SIG-M5 treated with dmso at 0.1 percent for 504 hours (cell line): ENCODE measurements at regions not wholly inside any gene's neighbourhood (a gene's known extent, or its start where the extent isn't known, plus 50 kb on each side); places are given as distances from the start of the nearest gene placed in this dataset.

Source experiments
- DNase-seq: peaks from one replicate; lab custom pipeline; 2025; ENCODE audit not compliant: unreplicated experiment; lab: John Stamatoyannopoulos, UW

GRCh38 chr12:74899031-74899829 is 310.4 kb downstream of the KCNC2 start:
- DNase-seq, result no peak

DNA sequence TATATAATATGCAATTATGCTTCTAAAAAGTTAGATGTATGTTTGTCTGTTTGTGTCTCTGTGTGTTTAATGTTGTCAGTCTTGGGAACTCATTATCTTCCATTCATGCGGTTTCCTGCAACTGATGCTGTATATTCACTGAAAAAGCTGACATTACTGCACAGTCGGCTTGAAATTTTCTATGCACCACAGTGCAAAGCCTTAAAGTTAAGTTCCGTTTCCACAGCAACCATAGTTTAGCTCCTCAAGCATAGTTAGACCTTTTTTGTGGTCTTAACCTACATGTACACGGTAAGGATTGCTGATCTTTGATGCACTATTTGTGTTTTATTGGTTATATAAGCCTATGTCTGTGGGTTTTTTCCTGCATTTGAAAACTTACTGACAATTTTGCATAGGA is 309.4 kb downstream of the KCNC2 start:
- DNase-seq, result no peak

DNA sequence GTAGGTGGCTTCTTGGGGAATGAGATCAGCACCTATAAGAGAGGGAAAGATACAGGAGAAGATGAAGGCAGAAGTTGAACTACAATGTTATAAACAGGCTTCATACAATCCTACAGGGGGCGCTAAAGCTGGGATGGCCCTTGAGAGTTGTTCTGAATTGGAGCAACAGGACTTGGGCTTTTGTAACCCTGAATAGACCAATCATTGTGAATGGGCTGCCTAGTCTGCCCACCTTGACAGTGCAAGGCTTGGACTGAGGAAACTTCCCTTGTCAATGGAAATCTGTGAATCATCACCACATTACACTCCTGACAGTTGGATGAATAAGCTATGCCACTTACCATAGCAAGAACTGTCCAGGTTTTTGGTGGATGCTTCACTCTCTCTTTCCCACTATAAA is 306.1 kb downstream of the KCNC2 start:
- DNase-seq, result no peak

DNA sequence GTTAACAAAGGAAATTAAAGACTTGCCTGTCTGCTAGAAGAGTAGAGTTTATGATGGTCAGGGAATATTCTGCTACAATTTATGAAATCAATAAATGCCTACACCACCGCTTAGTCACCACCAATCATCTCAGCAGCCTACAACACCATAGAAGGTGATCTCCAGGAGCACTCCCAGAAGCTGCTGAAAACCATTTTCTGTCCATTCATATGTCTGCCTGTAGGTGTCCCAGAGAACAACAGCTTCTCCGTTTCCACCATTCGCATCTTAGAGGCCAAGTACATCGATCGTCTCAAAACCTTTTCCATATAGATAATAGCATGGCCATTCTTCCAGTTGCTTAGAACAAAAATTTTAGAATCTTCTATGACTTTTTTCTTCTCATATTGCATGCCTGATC is 303.4 kb downstream of the KCNC2 start:
- no peak for DNase-seq

- DNase-seq, result no peak
Observed at GRCh38 chr12:74910831-74911230, 298.8 kb downstream of the KCNC2 start.

DNA sequence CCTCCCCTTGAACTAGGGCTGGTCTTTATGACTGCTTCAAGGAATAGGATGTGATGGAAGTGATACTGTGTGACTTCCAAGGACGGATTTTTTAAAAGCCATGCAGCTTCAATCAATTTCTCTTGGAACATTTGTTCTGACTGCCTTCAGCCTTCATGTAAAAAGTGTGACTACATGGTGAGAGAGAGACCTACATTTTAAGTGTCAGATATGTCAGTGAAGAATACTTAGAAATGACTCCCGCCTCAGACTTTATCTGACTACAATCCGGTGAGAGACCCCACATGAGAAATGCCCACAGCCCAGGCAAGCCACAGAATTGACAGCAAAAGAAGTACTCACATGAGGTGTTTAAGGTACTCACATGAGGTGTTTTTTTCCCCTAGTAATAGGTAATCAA is 295.3 kb downstream of the KCNC2 start:
- no peak for DNase-seq

- no peak for DNase-seq
Observed at GRCh38 chr12:74915718-74916117, 293.9 kb downstream of the KCNC2 start.

DNA sequence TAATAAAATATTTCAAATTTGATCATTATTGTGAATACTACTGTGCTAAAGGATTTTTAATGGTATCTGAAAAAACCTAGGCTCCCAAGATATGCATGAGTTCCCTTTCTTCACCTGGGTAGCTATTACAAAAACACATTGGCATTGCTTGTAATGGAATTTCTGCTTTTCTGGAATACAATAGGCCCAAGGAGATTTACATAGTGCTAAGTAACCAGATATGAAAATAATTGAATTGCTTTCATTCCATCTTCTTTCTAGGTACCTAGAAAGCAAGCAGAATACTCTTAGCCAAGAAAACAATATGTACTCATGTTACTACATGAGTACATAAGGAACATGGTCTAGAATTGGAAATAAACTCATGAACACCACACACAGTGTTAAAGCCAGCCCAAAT is 291.9 kb downstream of the KCNC2 start:
- DNase-seq, result no peak

DNA sequence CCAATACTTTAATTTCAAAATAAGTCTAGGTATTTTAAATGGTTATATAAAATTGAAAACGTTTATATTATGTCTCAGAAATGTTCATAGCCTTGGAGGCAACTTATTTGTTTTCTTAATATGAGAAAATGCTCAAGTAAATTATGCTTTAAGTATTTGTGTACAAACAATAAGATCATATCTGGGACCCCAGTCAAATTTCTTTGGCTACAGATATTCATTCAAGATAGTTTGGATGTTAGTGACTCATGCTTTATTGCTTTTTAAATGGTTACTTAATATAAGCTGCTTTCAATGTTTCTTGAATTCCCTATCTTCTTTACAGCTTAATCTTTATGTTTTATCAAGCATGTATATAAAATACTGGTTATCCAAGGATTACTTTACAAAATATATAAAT is 291.3 kb downstream of the KCNC2 start:
- DNase-seq, result no peak

DNA sequence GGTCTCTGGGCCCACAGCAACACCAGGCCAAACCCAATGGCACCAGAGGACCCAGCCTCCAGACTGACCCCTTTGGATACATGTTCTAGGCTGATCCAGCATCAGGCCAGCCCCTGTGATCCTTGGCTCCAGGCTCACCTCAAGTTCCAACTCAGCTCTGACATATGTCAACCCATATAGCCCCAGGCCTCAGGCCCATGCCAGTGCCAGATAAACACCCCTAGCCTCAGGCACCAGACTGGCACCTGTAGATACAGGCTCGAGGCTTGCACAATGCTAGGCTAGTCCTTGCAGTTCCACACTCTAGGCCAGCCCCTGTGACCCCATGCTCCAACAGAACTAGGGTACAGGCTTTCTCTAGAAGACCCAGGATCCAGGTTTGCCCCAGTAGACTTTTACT is 287.5 kb downstream of the KCNC2 start:
- no peak for DNase-seq

DNA sequence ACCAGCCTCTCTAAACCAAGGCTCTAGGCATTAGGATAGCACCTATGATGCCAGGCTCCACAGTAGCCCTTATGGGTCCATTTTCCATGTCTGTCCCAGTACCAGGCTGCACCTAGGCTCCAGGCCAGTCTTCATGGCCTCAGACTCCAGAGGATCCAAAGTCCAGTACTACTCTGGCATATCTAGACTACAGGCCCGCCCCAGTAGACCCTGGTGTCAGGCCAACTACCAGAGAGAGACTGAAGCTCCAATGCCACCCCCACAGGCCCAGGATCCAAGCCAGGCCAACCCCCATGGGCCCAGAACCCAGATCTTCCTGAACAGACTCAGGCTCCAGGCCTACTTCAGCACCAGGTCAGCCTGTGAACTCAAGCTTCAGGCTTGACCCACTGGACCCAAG is 287.0 kb downstream of the KCNC2 start:
- DNase-seq, result no peak

DNA sequence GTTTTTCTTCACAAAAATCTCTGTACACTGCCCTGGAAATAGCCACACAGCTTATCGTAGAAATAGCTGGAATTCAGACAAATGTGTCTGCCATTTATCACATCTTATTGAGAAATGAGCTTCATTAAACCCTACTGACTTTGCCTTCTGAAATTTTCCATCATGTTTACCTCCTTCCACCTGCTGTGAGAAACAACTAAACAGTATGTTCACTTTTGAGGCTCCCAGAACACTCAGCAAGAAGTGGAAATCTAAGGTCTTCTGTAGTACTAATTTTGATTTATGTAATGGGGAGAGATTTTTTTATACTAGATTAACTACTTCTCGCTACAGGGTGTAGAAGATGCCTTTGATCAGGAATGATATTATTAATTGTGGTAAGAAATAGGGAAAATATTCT is 268.0 kb downstream of the KCNC2 start:
- no peak for DNase-seq

- no peak for DNase-seq
Observed at GRCh38 chr12:74945771-74946198, 263.9 kb downstream of the KCNC2 start.

- no peak for DNase-seq
Observed at GRCh38 chr12:74953697-74954096, 255.9 kb downstream of the KCNC2 start.

- no peak for DNase-seq
Observed at GRCh38 chr12:74957231-74957630, 252.4 kb downstream of the KCNC2 start.

GRCh38 chr12:74957634-74958033 is 252.0 kb downstream of the KCNC2 start:
- DNase-seq, result no peak

GRCh38 chr12:74959657-74960056 is 250.0 kb downstream of the KCNC2 start:
- no peak for DNase-seq

GRCh38 chr12:74963304-74963703 is 246.3 kb downstream of the KCNC2 start:
- no peak for DNase-seq

GRCh38 chr12:74963867-74964331 is 245.7 kb downstream of the KCNC2 start:
- no peak for DNase-seq

DNA sequence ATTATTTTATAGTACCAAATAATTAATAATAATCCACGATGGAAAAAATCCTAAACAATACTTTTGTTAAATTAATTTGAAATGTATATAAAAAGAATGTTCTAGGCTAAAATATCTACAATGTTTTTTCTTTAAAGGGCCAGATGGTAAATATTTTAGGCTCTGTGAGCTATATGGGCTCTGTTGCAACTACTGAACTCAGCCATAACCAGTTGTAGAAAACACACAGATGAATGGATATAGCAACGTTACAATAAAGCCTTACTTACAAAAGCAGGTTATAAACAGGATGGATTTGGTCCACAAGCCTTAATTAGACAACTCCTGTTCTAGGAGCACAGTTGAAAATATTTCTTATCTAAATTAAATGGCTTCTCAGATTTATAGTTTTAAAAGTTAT is 245.2 kb downstream of the KCNC2 start:
- no peak for DNase-seq

DNA sequence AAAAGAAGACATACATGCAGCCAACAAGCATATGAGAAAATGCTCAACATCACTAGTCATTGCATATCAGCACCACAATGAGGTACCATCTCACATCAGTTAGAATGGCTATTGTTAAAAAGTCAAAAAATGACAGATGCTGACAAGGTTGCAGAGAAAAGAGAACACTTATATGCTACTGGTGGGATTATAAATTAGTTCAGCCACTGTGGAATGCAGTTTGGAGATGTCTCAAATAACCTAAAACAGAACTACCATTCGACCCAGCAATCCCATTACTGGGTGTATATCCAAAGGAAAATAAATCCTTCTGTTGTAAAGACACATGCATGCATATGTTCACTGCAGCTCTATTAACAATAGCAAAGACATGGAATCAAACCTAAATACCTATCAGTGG is 238.4 kb downstream of the KCNC2 start:
- DNase-seq, result no peak

DNA sequence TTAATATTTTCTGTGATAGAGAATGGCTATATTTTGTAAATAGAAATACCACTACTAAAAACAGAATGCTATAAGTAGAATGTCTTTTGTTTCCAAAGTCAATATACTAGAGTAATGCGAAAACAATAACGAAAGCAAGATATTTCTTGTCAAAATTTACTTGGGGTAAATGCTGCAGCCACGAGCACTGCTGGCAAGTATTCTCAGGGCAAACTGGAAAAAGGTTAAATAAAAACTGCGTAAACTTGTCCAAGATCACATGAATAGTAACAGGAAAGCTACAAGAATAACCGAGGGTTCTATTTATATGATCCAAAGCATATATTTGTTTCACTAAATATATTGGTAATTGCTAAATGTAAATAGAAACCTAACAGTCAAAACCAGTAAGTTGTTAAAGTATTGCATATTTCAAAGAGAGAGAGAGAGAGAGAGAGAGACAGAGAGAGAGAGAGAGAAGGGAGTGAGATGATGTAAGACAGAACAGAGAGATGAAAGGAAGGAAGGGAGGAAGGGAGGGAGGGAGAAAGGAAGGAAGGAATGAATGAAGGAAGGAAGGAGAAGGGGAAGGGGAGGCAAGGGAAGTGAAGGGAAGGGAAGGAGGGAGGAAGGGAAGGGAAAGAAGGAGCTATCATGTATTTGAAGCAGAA is 231.7 kb downstream of the KCNC2 start:
- no peak for DNase-seq

GRCh38 chr12:74980510-74980909 is 229.1 kb downstream of the KCNC2 start:
- no peak for DNase-seq
